SU-DHL-6 (cell line): ENCODE measurements at regions not wholly inside any gene's neighbourhood (a gene's known extent, or its start where the extent isn't known, plus 50 kb on each side); places are given as distances from the start of the nearest gene placed in this dataset.
"Not testable (repeated sequence)": the region's sequence is repeated elsewhere in the genome, so short reads cannot be mapped to it uniquely, and the experiment has no call there.

ENCODE experiments used
- H2AFZ ChIP-seq: fragments of 200-600 bp; sonication (generic); 2 replicates; pipeline ENCODE4 v1.6.1; 2014; ENCODE audit warnings: low read depth, mild to moderate bottlenecking, moderate library complexity, mixed read lengths, antibody characterized with exemption, low read length; ENCODE audit not compliant: severe bottlenecking
- H3F3A ChIP-seq: fragments of 200-600 bp; shearing (Covaris generic); 2 replicates; pipeline ENCODE4 v1.6.0; 2016; ENCODE audit warnings: antibody characterized with exemption, mild to moderate bottlenecking; ENCODE audit not compliant: insufficient read depth
- H3K27ac ChIP-seq: fragments of 200-600 bp; sonication (generic); 2 replicates; pipeline ENCODE4 v1.5.1; 2016; ENCODE audit warnings: low read depth, mild to moderate bottlenecking, low read length, moderate library complexity, mixed read lengths
- H3K27me3 ChIP-seq: fragments of 200-600 bp; sonication (generic), shearing (Covaris generic); 2 replicates; pipeline ENCODE4 v1.6.0; 2014; ENCODE audit warnings: mild to moderate bottlenecking, low read length
- H3K36me3 ChIP-seq: fragments of 200-600 bp; sonication (generic); 2 replicates; pipeline ENCODE4 v1.6.1; 2014; ENCODE audit warnings: mild to moderate bottlenecking, low read length, mixed read lengths
- H3K4me2 ChIP-seq: fragments of 300-600, 200-600 bp; shearing (Covaris generic), sonication (generic); 2 replicates; pipeline ENCODE4 v1.6.0; 2014; ENCODE audit warnings: low read length, low read depth, mild to moderate bottlenecking; ENCODE audit not compliant: poor library complexity, severe bottlenecking
- H3K4me3 ChIP-seq: fragments of 200-600 bp; sonication (generic); 2 replicates; pipeline ENCODE4 v1.5.1; 2014; ENCODE audit warnings: antibody characterized with exemption, low read length, mild to moderate bottlenecking, mixed read lengths; ENCODE audit not compliant: insufficient read depth, poor library complexity, severe bottlenecking
- H3K79me2 ChIP-seq: fragments of 200-600 bp; sonication (generic); 2 replicates; pipeline ENCODE4 v1.6.1; 2014; ENCODE audit warnings: mild to moderate bottlenecking, low read length, moderate library complexity; ENCODE audit not compliant: insufficient read depth
- H3K9ac ChIP-seq: fragments of 200-600 bp; sonication (generic); 2 replicates; pipeline ENCODE4 v1.7.0; 2014; ENCODE audit warnings: mild to moderate bottlenecking, low read length
- H3K9me2 ChIP-seq: fragments of 200-600 bp; sonication (generic); replicated peaks from 2 replicates; pipeline ENCODE4 v1.6.1; 2014; ENCODE audit warnings: low read length; ENCODE audit not compliant: insufficient read depth
- H3K9me3 ChIP-seq: fragments of 200-600 bp; sonication (generic); 2 replicates; pipeline ENCODE4 v1.6.1; 2014; ENCODE audit warnings: low read length, mixed read lengths; ENCODE audit not compliant: insufficient read depth
- H4K20me1 ChIP-seq: fragments of 200-600 bp; sonication (generic); 2 replicates; pipeline ENCODE4 v1.6.1; 2014; ENCODE audit warnings: low read depth, mild to moderate bottlenecking, antibody characterized with exemption, low read length, moderate library complexity, mixed read lengths
- CTCF ChIP-seq: fragments of 200-600 bp; sonication (generic); IDR thresholded peaks from one replicate; pipeline ENCODE4 v1.5.1; 2017; ENCODE audit warnings: antibody characterized with exemption, mild to moderate bottlenecking, low read length, moderate library complexity; ENCODE audit not compliant: insufficient read depth, poor library complexity, severe bottlenecking
- EZH2phosphoT487 ChIP-seq: fragments of 200-600 bp; sonication (generic), shearing (Covaris generic); conservative IDR thresholded peaks from 2 replicates; pipeline ENCODE4 v1.6.1; 2018; ENCODE audit warnings: mild to moderate bottlenecking, antibody characterized with exemption, low read length, moderate library complexity, mixed read lengths

DNA sequence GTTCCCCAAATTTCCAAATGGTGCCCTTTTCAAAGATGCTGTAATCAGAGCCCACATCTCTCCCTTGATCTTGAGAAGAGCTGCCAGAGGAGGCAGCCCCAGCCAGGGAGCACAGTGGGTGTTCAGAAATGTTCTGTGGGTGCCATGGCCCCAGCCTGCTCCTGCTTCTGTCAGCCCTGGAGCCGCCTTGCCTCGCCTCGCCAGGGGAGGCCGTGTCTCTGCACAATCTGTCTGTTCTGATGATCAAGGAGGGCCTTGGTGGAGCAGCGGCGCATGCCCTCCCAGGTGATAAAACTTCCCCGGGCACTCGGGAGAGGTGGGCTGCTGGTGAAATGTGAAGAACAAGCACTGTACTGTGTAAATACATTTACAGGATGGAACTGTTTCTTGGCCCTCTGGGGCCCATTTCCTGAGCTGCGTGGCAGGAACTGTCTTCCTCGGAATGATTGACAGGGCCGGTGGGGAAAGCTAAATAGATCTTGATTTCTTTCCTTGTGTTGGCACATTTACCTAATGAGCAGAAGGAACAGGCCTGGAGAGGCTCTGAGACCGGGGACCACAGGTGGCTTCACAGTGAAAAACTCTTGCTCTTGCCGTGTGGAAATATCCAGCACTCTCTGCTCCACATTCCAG is 207.8 kb upstream of the PODXL start:
- no peak overlapping the region for H2AFZ ChIP-seq
- H3K9ac ChIP-seq: no peak overlapping the region
- TF ChIP-seq CTCF: no peak
- TF ChIP-seq EZH2phosphoT487: no peak
- H3K36me3 ChIP-seq: no peaks in the 10 kb centered on the region
- no peaks in the 10 kb centered on the region for H3K27me3 ChIP-seq
- H4K20me1 ChIP-seq: no peaks in the 10 kb centered on the region
- no peaks in the 10 kb centered on the region for H3K79me2 ChIP-seq
- H3K9me2 ChIP-seq: no peaks in the 10 kb centered on the region
- H3K27ac ChIP-seq: no peak overlapping the region
- H3K9me3 ChIP-seq: no peaks in the 10 kb centered on the region
- no peak overlapping the region for H3K4me2 ChIP-seq
- no peak overlapping the region for H3K4me3 ChIP-seq
- H3F3A ChIP-seq: no peaks in the 10 kb centered on the region

- Histone ChIP-seq H3K9me3 (no peaks in the 10 kb centered on the region), H3K27me3 (no peaks in the 10 kb centered on the region)
Observed at GRCh38 chr7:131762753-131763152, 206.3 kb upstream of the PODXL start.

DNA sequence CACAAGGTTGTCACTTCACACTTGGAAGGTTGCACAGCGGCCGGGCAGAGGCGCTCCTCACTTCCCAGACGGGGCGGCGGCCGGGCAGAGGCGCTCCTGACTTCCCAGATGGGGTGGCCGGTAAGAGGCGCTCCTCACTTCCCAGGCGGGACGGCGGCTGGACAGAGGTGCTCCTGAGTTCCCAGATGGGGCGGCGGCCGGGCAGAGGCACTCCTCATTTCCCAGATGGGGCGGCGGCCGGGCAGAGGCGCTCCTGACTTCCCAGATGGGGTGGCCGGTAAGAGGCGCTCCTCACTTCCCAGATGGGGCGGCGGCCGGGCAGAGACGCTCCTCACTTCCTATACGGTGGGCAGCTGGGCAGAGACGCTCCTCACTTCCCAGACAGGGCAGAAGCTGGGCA is 199.4 kb upstream of the PODXL start:
- not testable (repeated sequence) for H3K9ac ChIP-seq, H4K20me1 ChIP-seq, H3K9me3 ChIP-seq, H3K4me3 ChIP-seq, H3K27ac ChIP-seq, H3F3A ChIP-seq, H3K79me2 ChIP-seq, H3K4me2 ChIP-seq, H3K36me3 ChIP-seq, H3K27me3 ChIP-seq, H3K9me2 ChIP-seq, H2AFZ ChIP-seq

More at GRCh38 chr7:131762753-131763152, 206.3 kb upstream of the PODXL start:
- H3K9me2 ChIP-seq: no peaks in the 10 kb centered on the region
- H3K9ac ChIP-seq: no peak overlapping the region
- no peak overlapping the region for H2AFZ ChIP-seq
- no peaks in the 10 kb centered on the region for H3K36me3 ChIP-seq
- H4K20me1 ChIP-seq: no peaks in the 10 kb centered on the region
- no peaks in the 10 kb centered on the region for H3K79me2 ChIP-seq
- TF ChIP-seq CTCF (no peak), EZH2phosphoT487 (no peak)
- no peak overlapping the region for H3K4me2 ChIP-seq
- H3K4me3 ChIP-seq: no peak overlapping the region
- no peaks in the 10 kb centered on the region for H3F3A ChIP-seq
- no peak overlapping the region for H3K27ac ChIP-seq

DNA sequence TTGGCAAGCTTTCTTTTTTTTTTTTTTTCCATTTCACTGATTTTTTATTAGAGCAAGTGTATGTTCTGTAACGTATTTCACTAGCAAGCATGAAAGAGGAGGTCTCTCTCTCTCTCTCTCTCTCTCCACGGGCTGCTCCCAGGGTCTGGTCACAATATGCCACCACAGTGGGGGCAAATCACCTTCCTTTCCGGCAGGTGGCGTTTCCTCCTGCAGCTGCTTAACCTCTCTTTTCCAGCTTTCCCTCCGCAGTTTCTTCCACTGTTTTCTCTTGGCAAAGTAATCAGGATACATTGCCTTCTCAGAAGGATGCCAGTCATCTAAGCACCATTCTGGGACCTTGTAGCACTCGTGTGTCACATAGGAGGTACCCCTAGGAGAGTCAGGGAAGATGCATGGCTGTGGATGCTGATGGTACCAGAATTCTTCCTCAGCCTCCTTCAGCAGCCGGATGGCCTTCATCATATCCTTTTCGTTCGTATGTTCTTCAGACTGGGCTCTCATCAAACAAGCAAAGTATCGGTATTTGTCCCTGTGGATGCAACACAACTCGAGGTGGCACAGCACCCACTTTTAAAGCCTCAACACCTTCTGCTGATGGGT is 197.3 kb upstream of the PODXL start:
- no peak overlapping the region for H2AFZ ChIP-seq
- TF ChIP-seq CTCF (peak; percentile 53), EZH2phosphoT487 (no peak)
- no peaks in the 10 kb centered on the region for H3K79me2 ChIP-seq
- H3K36me3 ChIP-seq: no peaks in the 10 kb centered on the region
- H3K9me2 ChIP-seq: no peaks in the 10 kb centered on the region
- no peak overlapping the region for H3K4me3 ChIP-seq
- no peaks in the 10 kb centered on the region; the same call in 1 of the 2 replicates for H3K27me3 ChIP-seq
- H3K9me3 ChIP-seq: no peaks in the 10 kb centered on the region
- H4K20me1 ChIP-seq: no peaks in the 10 kb centered on the region
- H3K4me2 ChIP-seq: no peak overlapping the region
- no peak overlapping the region for H3K27ac ChIP-seq
- H3F3A ChIP-seq: no peaks in the 10 kb centered on the region
- H3K9ac ChIP-seq: no peak overlapping the region
